GM10266 (cell line): ENCODE measurements at regions not wholly inside any gene's neighbourhood (a gene's known extent, or its start where the extent isn't known, plus 50 kb on each side); places are given as distances from the start of the nearest gene placed in this dataset.

ENCODE experiments used
- DNase-seq: peaks from one replicate; pipeline ENCODE4 v3.0.0; 2012; ENCODE audit errors: extremely low spot score
- CTCF ChIP-seq: IDR thresholded peaks from 2 replicates; pipeline ENCODE4 v1.5.1; 2012; ENCODE audit warnings: mild to moderate bottlenecking, low read depth; ENCODE audit not compliant: control insufficient read depth, insufficient read depth; ENCODE audit errors: missing control alignments

- peak; percentile 27 for TF ChIP-seq CTCF
- DNase-seq = peak; percentile 70
Measured at GRCh38 chr2:120436885-120437603, 91.1 kb downstream of the INHBB start.

GRCh38 chr2:120437604-120438000 is 91.7 kb downstream of the INHBB start:
- TF ChIP-seq CTCF = no peak
- DNase-seq = no peak

GRCh38 chr2:120438301-120439066 is 92.5 kb downstream of the INHBB start:
- no peak for DNase-seq
- no peak for TF ChIP-seq CTCF

GRCh38 chr2:120439067-120439368 is 93.1 kb downstream of the INHBB start:
- TF ChIP-seq CTCF = no peak
- no peak for DNase-seq

GRCh38 chr2:120439637-120440384 is 93.9 kb downstream of the INHBB start:
- no peak for DNase-seq
- TF ChIP-seq CTCF = no peak

- TF ChIP-seq CTCF = no peak
- no peak for DNase-seq
Measured at GRCh38 chr2:120440521-120441350, 94.8 kb downstream of the INHBB start.
